ENCODE measurements at regions not wholly inside any gene's neighbourhood (a gene's known extent, or its start where the extent isn't known, plus 50 kb on each side); places are given as distances from the start of the nearest gene placed in this dataset.

GRCh38 chr12:96108321-96108720 is 72.9 kb upstream of the LTA4H start:
- DNase-seq (ENCODE audit: low spot score) (no peak), FAIRE-seq (no peak), ATAC-seq (peak; percentile 37; the same call in 2 of the 3 replicates)
- H4K20me1 ChIP-seq (ENCODE audit: insufficient read depth, low read length), result no peaks in the 10 kb centered on the region
- in situ Hi-C loops (cut with HindIII; ENCODE audit: extremely low pct_ligation_motif_present, low pct_unique_long_range_greater_than_20kb) (no loop called here), intact Hi-C loops (cut with micrococcal nuclease; ENCODE audit: unreplicated experiment) (no loop called here)
- H3K9me3 ChIP-seq (ENCODE audit: low read length), result no peaks in the 10 kb centered on the region
- TF ChIP-seq NFE2 (CRISPR knock-in tag; IDR thresholded peaks at IDR 0.05) (no peak), ZNF136 (CRISPR knock-in tag; IDR thresholded peaks at IDR 0.05; ENCODE audit: low read depth) (no peak), CENPX (CRISPR knock-in tag; IDR thresholded peaks at IDR 0.05) (no peak), ELF3 (CRISPR knock-in tag; IDR thresholded peaks at IDR 0.05) (no peak), HDAC2 (CRISPR knock-in tag; IDR thresholded peaks at IDR 0.05) (no peak), HES4 (CRISPR knock-in tag; IDR thresholded peaks at IDR 0.05; ENCODE audit: borderline replicate concordance) (no peak), CEBPG (CRISPR knock-in tag; IDR thresholded peaks at IDR 0.05) (no peak), ARID2 (CRISPR knock-in tag; IDR thresholded peaks at IDR 0.05; ENCODE audit: borderline replicate concordance) (no peak), ZNF451 (CRISPR knock-in tag; IDR thresholded peaks at IDR 0.05) (no peak), NKX3-1 (CRISPR knock-in tag; IDR thresholded peaks at IDR 0.05) (no peak), RAD51 (IDR thresholded peaks at IDR 0.05; ENCODE audit: borderline replicate concordance) (no peak), TFE3 (CRISPR knock-in tag; IDR thresholded peaks at IDR 0.05) (no peak), ZNF263 (CRISPR knock-in tag; IDR thresholded peaks at IDR 0.05) (no peak), ZFP90 (CRISPR knock-in tag; IDR thresholded peaks at IDR 0.05; ENCODE audit: borderline replicate concordance) (no peak), JUND (CRISPR knock-in tag; IDR thresholded peaks at IDR 0.05) (no peak), MAFF (IDR thresholded peaks at IDR 0.05; ENCODE audit: low read depth, low read length) (no peak), ZNF674 (CRISPR knock-in tag; IDR thresholded peaks at IDR 0.05; ENCODE audit: low read depth) (no peak), CCAR2 (optimal IDR thresholded peaks at IDR 0.05; ENCODE audit: low read depth, low read length) (no peak), HMG20B (CRISPR knock-in tag; conservative IDR thresholded peaks at IDR 0.05) (no peak), ZNF407 (CRISPR knock-in tag; IDR thresholded peaks at IDR 0.05; ENCODE audit: not compliant biosample characterization) (no peak)
- no peaks in the 10 kb centered on the region for H3K27me3 ChIP-seq (ENCODE audit: control insufficient read depth in 1 of 2, insufficient read depth in 2 of 2, low read length in 2 of 2)
- H3K36me3 ChIP-seq (replicated peaks in 1 of 2; ENCODE audit: control insufficient read depth in 1 of 2, insufficient read depth in 2 of 2, low read length in 2 of 2), result no peaks in the 10 kb centered on the region
- no peak overlapping the region for H3K4me3 ChIP-seq (replicated peaks in 1 of 3; ENCODE audit: insufficient read depth in 1 of 3, low read depth in 2 of 3, low read length in 3 of 3)
- ChIA-PET CTCF (ENCODE audit: low intra/inter-chr PET ratio, low total read pairs) (no interaction called here), POLR2A (no interaction called here)
- H3K27ac ChIP-seq (ENCODE audit: extremely low read length, insufficient read depth, low read length), result no peak overlapping the region
- 33% methylated on average over 9 of the region's 11 CpGs for WGBS (ENCODE audit: low lambda C conversion rate)
- H3K4me2 ChIP-seq (ENCODE audit: low read depth, low read length), result peak overlapping the region; percentile 40; the same call in 1 of the 2 replicates
- peaks cover 40% of the 10 kb centered on the region for H3K4me1 ChIP-seq (ENCODE audit: insufficient read depth, low read length)
- no TSS peak for BruUV-seq (replicated peaks)
- no peaks in the 10 kb centered on the region for H3K79me2 ChIP-seq (ENCODE audit: insufficient read depth, low read length)
- no peak overlapping the region for H2AFZ ChIP-seq (ENCODE audit: low read length)
- H3K9ac ChIP-seq (ENCODE audit: insufficient read depth, low read depth, low read length), result no peak overlapping the region

Measured in HepG2 (cell line).